GM12865 (cell line): ENCODE measurements at regions not wholly inside any gene's neighbourhood (a gene's known extent, or its start where the extent isn't known, plus 50 kb on each side); places are given as distances from the start of the nearest gene placed in this dataset.

Experiments used
- DNase-seq: peaks from one replicate; pipeline ENCODE4 v3.0.0; 2010; ENCODE audit warnings: low read depth
- H3K4me3 ChIP-seq: 2 replicates; pipeline ENCODE4 v1.5.1; 2011; ENCODE audit warnings: mild to moderate bottlenecking, low read depth, low read length, control low read depth
- TF ChIP-seq, protein P1 (sequence below): IDR thresholded peaks from 2 replicates; pipeline ENCODE4 v1.5.1; 2011; ENCODE audit warnings: low read length, control low read depth, low read depth, inconsistent platforms; ENCODE audit not compliant: insufficient read depth; ENCODE audit errors: missing control alignments

DNA sequence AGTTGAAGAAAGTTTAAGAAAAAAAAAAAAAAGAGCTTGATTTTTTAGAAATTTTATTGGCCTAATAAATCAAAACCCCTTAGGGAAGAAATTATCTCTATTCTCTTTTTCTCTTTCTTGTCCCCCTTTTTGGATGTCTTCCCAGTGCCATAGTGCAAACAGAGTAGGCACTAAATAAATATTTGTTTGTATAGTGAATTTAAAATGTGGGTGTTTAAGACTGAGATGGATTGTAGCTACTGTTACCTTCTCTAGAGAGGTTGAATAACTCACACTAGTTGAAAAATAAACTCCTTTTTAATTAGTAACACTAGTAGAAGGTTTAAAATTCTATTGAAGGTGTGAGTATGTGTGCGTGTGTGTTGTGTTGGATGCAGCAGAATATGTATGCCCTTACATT is 783.8 kb downstream of the NXPH1 start:
- no peak for DNase-seq
- no peak overlapping the region for H3K4me3 ChIP-seq
- TF ChIP-seq, protein P1, sequence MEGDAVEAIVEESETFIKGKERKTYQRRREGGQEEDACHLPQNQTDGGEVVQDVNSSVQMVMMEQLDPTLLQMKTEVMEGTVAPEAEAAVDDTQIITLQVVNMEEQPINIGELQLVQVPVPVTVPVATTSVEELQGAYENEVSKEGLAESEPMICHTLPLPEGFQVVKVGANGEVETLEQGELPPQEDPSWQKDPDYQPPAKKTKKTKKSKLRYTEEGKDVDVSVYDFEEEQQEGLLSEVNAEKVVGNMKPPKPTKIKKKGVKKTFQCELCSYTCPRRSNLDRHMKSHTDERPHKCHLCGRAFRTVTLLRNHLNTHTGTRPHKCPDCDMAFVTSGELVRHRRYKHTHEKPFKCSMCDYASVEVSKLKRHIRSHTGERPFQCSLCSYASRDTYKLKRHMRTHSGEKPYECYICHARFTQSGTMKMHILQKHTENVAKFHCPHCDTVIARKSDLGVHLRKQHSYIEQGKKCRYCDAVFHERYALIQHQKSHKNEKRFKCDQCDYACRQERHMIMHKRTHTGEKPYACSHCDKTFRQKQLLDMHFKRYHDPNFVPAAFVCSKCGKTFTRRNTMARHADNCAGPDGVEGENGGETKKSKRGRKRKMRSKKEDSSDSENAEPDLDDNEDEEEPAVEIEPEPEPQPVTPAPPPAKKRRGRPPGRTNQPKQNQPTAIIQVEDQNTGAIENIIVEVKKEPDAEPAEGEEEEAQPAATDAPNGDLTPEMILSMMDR: no peak

DNA sequence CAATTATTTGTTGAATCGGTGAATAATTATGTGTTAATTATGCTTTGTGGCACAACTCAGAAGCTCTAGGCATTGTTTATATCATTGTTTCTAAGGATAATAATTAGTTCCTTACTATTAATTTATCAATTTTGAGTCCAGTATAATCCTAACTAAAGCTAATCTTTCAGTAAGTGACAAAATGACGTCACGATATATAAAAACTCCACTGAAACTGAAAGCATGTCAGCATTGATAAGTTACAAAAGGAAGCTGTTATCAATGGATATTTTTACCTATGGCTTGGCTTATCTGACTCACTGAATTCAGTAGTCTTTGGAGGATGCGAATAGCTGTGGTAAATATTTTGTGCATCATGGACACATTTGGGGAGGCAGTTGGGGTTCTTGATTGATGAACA is 793.1 kb downstream of the NXPH1 start:
- H3K4me3 ChIP-seq: no peak overlapping the region
- TF ChIP-seq, protein P1: no peak
- no peak for DNase-seq

DNA sequence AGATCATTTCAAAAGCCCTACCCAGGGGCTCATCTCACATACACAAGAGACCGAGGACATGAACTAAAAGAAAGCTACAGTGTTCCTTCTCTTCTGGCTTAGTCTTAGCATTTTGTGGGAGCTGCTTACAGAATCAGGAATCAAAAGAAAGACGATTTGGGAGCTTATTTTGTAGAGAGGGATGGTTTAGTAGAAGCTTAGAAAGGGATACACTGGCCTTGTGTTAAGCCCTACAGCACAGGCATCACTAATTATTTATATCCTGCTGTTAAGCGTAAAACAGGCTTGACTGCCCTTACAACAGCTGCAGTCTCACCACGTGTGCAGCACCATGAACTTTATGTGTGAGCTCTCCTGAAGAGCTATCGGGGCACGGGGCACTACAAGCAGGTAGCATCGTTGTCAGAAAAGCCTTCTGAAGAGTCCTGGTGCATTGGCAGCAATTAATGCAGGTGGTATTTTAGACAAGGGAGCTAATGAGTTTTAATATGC is 798.3 kb downstream of the NXPH1 start:
- no peak for DNase-seq
- no peak overlapping the region for H3K4me3 ChIP-seq
- TF ChIP-seq, protein P1: no peak

DNA sequence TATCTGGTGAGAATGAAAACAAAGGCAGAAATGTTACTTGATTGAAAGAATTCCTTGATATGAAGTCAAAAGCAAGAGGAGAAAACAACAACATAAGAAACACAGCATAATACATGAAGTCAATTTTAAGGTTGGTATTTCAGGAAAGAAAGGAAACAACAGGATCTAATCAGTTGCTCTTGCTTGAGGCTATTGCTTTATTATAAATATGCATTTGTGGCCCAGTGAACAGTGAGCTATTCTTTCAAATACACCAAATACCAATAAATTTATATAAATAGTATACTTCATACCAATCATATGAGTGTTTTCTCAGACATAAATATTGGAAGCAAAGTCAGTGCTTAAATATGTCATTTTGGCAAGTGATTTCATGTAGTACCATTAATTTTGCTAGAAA is 806.6 kb downstream of the NXPH1 start:
- DNase-seq: no peak
- H3K4me3 ChIP-seq: no peak overlapping the region
- TF ChIP-seq, protein P1: no peak

DNA sequence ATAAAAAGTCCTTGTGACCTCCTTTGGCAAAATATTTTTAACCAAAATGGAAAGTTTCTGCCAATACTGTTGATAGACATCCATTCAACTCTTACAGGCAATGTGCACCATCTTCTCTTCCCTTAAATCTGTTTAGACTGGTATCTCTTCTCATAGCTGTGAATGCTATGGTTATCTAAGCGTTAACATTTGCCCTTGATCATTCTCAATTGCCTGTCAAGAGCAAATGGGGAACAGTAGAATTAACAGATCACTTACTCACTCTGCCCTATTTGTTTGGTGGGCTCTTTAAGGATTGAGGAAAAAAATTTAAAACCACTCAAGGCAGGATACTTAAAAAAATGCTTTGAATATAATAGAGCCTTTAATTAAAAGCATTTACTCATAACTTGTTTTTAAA is 808.4 kb downstream of the NXPH1 start:
- no peak for DNase-seq
- TF ChIP-seq, protein P1: no peak
- no peak overlapping the region for H3K4me3 ChIP-seq

DNA sequence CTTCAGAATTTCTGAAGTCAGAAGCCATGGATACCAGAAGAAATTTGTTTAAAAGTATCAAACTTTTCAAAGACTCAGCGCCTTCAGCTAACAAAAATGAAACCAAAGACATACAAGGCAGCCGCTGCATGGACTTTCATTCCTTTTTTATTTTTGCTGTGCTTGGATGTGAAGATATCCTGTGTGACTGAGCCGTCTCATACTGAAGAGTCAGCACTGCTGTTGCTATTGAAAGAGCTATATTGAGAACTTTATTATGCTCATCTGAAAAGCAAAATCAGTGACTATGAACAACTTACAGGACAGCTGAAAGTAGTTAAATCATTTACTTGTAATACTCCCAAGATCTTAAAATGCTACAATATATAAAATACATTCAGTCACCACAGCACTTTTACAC is 809.2 kb downstream of the NXPH1 start:
- DNase-seq: no peak
- H3K4me3 ChIP-seq: no peak overlapping the region
- TF ChIP-seq, protein P1: no peak

DNA sequence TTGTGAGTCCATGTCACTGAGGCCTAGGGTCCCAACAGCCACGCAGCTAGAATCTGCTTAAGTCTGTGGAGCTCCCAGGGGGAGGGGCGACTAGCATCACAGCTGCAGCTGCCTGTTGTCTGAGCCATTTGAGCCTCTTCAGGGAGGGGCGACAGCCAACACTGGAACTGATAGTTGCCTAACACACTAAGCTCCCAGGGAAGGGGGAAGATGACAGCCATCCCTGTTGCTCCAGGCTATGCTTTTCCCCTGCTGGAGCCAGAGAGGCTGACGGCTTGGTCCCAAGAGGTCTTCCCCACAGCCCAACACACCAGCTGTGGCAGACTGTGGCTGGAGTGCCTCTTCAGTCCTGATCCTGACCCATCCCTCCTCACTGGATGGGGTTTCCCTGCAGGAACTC is 817.5 kb downstream of the NXPH1 start:
- TF ChIP-seq, protein P1: no peak
- DNase-seq: no peak
- no peak overlapping the region for H3K4me3 ChIP-seq
